ENCODE measurements at regions not wholly inside any gene's neighbourhood (a gene's known extent, or its start where the extent isn't known, plus 50 kb on each side); places are given as distances from the start of the nearest gene placed in this dataset.

DNA sequence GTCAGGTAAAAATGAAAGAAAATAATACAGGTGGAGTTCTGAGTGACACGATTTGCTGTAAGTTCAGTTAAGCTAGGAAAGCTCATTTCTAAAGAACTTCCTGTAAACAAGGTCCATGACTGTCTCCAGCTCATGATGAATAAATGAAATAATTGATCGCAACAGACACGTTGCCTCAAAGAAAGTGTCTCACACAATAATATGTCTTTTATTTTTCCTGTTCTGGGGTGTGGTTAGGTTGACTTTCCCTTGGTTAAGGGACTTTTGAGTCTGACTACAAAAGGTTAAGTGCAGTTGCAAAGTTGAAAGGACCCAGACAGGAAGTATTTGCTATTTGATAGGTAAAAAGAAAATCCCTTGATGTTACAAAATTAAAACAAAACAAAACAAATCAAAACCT is 304.2 kb upstream of the PRDM1 start (continued):
- TF ChIP-seq, protein P1, sequence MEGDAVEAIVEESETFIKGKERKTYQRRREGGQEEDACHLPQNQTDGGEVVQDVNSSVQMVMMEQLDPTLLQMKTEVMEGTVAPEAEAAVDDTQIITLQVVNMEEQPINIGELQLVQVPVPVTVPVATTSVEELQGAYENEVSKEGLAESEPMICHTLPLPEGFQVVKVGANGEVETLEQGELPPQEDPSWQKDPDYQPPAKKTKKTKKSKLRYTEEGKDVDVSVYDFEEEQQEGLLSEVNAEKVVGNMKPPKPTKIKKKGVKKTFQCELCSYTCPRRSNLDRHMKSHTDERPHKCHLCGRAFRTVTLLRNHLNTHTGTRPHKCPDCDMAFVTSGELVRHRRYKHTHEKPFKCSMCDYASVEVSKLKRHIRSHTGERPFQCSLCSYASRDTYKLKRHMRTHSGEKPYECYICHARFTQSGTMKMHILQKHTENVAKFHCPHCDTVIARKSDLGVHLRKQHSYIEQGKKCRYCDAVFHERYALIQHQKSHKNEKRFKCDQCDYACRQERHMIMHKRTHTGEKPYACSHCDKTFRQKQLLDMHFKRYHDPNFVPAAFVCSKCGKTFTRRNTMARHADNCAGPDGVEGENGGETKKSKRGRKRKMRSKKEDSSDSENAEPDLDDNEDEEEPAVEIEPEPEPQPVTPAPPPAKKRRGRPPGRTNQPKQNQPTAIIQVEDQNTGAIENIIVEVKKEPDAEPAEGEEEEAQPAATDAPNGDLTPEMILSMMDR (conservative IDR thresholded peaks at IDR 0.05; ENCODE audit: low read depth in 2 of 2): no peak
- TF ChIP-seq EZH2 (IDR thresholded peaks at IDR 0.05; ENCODE audit: low read depth, unreplicated experiment): no peak
- TF ChIP-seq, protein P2, sequence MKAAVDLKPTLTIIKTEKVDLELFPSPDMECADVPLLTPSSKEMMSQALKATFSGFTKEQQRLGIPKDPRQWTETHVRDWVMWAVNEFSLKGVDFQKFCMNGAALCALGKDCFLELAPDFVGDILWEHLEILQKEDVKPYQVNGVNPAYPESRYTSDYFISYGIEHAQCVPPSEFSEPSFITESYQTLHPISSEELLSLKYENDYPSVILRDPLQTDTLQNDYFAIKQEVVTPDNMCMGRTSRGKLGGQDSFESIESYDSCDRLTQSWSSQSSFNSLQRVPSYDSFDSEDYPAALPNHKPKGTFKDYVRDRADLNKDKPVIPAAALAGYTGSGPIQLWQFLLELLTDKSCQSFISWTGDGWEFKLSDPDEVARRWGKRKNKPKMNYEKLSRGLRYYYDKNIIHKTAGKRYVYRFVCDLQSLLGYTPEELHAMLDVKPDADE (IDR thresholded peaks at IDR 0.05): no peak
- TF ChIP-seq CREB1 (CRISPR knock-in tag; IDR thresholded peaks at IDR 0.05; ENCODE audit: low read depth): no peak

DNA sequence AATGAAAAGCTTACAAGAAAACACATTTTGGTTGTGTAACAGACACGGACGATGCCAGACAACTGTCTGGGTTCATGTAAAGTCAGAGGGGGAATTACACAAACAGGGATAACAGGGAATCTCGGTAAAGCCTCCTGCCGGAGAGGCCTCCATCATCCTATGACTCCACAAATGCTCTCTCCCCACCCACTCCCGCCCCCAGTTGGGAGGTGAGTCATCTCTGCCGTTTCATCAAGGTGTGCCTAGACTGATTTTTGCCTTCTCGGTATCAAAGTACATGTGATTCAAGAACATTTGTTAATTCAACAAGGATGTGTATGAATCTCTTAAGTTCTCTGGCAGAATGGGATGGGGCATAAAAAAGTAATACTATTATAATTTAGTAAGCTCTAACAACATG is 304.9 kb upstream of the PRDM1 start:
- no peak for ATAC-seq
- TF ChIP-seq EZH2 (IDR thresholded peaks at IDR 0.05; ENCODE audit: low read depth, unreplicated experiment) (no peak), NANOG (IDR thresholded peaks at IDR 0.05; ENCODE audit: borderline replicate concordance) (no peak), CREB1 (CRISPR knock-in tag; IDR thresholded peaks at IDR 0.05; ENCODE audit: low read depth) (no peak), ZNF331 (CRISPR knock-in tag; IDR thresholded peaks at IDR 0.05; ENCODE audit: low read depth) (no peak), STAT1 (IDR thresholded peaks at IDR 0.05; ENCODE audit: unreplicated experiment) (no peak)
- TF ChIP-seq, protein P2 (IDR thresholded peaks at IDR 0.05): no peak
- TF ChIP-seq, protein P3, sequence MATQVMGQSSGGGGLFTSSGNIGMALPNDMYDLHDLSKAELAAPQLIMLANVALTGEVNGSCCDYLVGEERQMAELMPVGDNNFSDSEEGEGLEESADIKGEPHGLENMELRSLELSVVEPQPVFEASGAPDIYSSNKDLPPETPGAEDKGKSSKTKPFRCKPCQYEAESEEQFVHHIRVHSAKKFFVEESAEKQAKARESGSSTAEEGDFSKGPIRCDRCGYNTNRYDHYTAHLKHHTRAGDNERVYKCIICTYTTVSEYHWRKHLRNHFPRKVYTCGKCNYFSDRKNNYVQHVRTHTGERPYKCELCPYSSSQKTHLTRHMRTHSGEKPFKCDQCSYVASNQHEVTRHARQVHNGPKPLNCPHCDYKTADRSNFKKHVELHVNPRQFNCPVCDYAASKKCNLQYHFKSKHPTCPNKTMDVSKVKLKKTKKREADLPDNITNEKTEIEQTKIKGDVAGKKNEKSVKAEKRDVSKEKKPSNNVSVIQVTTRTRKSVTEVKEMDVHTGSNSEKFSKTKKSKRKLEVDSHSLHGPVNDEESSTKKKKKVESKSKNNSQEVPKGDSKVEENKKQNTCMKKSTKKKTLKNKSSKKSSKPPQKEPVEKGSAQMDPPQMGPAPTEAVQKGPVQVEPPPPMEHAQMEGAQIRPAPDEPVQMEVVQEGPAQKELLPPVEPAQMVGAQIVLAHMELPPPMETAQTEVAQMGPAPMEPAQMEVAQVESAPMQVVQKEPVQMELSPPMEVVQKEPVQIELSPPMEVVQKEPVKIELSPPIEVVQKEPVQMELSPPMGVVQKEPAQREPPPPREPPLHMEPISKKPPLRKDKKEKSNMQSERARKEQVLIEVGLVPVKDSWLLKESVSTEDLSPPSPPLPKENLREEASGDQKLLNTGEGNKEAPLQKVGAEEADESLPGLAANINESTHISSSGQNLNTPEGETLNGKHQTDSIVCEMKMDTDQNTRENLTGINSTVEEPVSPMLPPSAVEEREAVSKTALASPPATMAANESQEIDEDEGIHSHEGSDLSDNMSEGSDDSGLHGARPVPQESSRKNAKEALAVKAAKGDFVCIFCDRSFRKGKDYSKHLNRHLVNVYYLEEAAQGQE (IDR thresholded peaks at IDR 0.05; ENCODE audit: unreplicated experiment): no peak
- TF ChIP-seq, protein P4, sequence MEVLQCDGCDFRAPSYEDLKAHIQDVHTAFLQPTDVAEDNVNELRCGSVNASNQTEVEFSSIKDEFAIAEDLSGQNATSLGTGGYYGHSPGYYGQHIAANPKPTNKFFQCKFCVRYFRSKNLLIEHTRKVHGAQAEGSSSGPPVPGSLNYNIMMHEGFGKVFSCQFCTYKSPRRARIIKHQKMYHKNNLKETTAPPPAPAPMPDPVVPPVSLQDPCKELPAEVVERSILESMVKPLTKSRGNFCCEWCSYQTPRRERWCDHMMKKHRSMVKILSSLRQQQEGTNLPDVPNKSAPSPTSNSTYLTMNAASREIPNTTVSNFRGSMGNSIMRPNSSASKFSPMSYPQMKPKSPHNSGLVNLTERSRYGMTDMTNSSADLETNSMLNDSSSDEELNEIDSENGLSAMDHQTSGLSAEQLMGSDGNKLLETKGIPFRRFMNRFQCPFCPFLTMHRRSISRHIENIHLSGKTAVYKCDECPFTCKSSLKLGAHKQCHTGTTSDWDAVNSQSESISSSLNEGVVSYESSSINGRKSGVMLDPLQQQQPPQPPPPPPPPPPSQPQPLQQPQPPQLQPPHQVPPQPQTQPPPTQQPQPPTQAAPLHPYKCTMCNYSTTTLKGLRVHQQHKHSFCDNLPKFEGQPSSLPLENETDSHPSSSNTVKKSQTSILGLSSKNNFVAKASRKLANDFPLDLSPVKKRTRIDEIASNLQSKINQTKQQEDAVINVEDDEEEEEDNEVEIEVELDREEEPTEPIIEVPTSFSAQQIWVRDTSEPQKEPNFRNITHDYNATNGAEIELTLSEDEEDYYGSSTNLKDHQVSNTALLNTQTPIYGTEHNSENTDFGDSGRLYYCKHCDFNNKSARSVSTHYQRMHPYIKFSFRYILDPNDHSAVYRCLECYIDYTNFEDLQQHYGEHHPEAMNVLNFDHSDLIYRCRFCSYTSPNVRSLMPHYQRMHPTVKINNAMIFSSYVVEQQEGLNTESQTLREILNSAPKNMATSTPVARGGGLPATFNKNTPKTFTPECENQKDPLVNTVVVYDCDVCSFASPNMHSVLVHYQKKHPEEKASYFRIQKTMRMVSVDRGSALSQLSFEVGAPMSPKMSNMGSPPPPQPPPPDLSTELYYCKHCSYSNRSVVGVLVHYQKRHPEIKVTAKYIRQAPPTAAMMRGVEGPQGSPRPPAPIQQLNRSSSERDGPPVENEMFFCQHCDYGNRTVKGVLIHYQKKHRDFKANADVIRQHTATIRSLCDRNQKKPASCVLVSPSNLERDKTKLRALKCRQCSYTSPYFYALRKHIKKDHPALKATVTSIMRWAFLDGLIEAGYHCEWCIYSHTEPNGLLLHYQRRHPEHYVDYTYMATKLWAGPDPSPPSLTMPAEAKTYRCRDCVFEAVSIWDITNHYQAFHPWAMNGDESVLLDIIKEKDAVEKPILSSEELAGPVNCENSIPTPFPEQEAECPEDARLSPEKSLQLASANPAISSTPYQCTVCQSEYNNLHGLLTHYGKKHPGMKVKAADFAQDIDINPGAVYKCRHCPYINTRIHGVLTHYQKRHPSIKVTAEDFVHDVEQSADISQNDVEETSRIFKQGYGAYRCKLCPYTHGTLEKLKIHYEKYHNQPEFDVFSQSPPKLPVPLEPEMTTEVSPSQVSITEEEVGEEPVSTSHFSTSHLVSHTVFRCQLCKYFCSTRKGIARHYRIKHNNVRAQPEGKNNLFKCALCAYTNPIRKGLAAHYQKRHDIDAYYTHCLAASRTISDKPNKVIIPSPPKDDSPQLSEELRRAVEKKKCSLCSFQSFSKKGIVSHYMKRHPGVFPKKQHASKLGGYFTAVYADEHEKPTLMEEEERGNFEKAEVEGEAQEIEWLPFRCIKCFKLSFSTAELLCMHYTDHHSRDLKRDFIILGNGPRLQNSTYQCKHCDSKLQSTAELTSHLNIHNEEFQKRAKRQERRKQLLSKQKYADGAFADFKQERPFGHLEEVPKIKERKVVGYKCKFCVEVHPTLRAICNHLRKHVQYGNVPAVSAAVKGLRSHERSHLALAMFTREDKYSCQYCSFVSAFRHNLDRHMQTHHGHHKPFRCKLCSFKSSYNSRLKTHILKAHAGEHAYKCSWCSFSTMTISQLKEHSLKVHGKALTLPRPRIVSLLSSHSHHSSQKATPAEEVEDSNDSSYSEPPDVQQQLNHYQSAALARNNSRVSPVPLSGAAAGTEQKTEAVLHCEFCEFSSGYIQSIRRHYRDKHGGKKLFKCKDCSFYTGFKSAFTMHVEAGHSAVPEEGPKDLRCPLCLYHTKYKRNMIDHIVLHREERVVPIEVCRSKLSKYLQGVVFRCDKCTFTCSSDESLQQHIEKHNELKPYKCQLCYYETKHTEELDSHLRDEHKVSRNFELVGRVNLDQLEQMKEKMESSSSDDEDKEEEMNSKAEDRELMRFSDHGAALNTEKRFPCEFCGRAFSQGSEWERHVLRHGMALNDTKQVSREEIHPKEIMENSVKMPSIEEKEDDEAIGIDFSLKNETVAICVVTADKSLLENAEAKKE (CRISPR knock-in tag; IDR thresholded peaks at IDR 0.05): no peak

More for the DNA sequence above, 304.9 kb upstream of the PRDM1 start:
- Mint-ChIP-seq H3K4me1 (no peaks in the 10 kb centered on the region), H3K4me3 (no peak overlapping the region), H3K36me3 (ENCODE audit: low read depth) (no peaks in the 10 kb centered on the region), H3K9me3 (peaks cover 3% of the 10 kb centered on the region; the same call in 1 of the 3 replicates), H3K27ac (no peak overlapping the region), H3K27me3 (ENCODE audit: insufficient read depth, low read depth, poor library complexity) (peaks cover 2% of the 10 kb centered on the region)
- Histone ChIP-seq H3K79me2 (replicated peaks; ENCODE audit: insufficient read depth) (no peaks in the 10 kb centered on the region), H3K27me3 (ENCODE audit: insufficient read depth) (no peaks in the 10 kb centered on the region), H3K4me3 (no peak overlapping the region), H3K4me2 (no peak overlapping the region), H3K27ac (ENCODE audit: low read depth) (no peak overlapping the region), H3K9me2 (ENCODE audit: insufficient read depth) (peaks cover 6% of the 10 kb centered on the region; the same call in 1 of the 2 replicates), H4K20me1 (replicated peaks; ENCODE audit: insufficient read depth) (no peaks in the 10 kb centered on the region), H3K4me1 (ENCODE audit: insufficient read depth) (no peaks in the 10 kb centered on the region), H3K36me3 (ENCODE audit: insufficient read depth) (no peaks in the 10 kb centered on the region), H3F3A (replicated peaks; ENCODE audit: low read depth) (no peaks in the 10 kb centered on the region), H2AFZ (no peak overlapping the region)
- no peak for DNase-seq (ENCODE audit: low spot score)
